ENCODE measurements at regions not wholly inside any gene's neighbourhood (a gene's known extent, or its start where the extent isn't known, plus 50 kb on each side); places are given as distances from the start of the nearest gene placed in this dataset.

DNA sequence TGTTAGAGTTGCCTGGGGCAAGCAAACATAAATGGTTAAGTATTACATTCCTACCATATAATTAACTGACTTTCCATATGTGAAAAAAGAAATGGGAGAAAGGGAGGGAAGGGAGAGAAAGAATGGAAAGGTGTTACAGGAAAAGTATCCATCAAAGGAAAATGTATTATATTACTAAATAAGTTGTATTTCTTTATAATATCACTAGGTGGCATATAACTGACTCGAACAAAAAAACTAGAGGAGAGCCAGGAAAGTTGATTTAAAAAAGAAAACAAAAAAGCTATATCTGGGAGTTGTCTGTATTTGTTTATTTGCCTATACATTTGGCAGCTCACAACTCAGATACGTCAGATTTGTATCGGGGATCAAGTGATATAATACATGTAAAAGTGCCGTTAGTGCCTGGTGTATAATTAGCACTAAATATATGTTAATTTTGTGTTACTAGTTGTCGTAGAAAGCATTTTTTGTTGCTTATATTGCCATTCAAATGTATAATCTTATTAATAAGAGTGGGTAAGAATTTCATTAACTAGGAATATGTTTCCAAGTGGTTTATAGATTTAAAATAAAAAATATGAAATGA is 59.6 kb upstream of the ADAMTS19 start:
- DNase-seq (ENCODE audit: low spot score) = no peak

DNA sequence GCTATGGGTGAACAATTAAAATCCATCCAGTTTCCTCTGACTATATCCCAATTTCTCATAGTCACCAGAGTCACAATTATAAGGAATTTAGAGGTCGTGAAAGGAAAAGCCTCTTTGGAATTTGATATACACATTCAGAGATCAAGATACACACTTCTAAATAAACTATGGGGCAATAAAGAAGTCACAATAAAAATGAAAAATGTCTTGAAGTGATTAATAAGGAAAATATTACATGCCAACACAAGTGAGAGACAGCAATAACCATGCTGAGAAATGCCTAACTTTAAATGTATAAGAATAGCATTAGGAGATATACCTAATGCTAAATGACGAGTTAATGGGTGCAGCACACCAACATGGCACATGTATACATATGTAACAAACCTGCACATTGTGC is 54.9 kb upstream of the ADAMTS19 start:
- no peak for DNase-seq (ENCODE audit: low spot score)

DNA sequence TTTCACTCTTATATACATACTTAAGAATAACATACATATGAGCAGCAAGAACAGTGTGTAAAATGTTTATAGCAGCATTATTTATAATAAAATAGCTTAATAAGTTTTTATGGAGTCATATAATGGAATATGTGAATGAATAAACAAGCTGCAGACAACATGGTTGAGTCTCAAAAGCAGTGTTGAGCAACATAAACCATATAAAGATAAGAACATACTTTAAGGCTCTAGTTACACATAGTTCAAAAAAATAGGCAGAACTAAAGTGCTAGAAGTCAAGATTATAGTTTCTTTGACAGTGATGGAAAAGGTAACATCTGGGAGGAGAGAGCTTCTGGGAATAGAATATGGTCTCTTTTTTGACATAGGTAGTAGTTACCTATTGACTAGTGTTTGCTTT is 53.7 kb upstream of the ADAMTS19 start:
- no peak for DNase-seq (ENCODE audit: low spot score)

Small RNAs in the stretch of these regions (small RNA-seq; reads per million reads assigned to genes)
- 0 reads per million in 2 experiments for gene MIR4460

Measured in SK-N-DZ (cell line).